ENCODE measurements at regions not wholly inside any gene's neighbourhood (a gene's known extent, or its start where the extent isn't known, plus 50 kb on each side); places are given as distances from the start of the nearest gene placed in this dataset.

DNA sequence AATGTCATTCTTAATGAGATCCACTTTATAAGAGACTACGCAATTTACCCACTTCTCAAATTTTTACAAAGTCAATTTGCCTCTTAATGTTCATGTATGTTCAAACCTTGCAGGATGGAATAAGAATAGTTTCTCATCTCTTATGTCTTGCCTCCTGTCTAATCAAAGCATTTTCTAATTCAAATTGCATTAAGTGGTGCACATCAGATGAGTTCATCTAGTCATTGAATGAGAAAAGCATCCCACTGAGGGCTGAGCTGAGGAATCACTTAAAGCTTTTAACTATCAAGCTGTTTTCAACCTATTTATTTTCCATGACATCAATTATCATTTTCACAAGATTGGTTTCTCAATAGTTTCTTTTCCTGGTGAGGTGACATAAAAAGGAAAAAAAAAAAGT lies 1964.0 kb downstream of the PCDH7 start:
- Histone ChIP-seq H2AFZ (replicated peaks) (no peak overlapping the region), H3K27me3 (no peaks in the 10 kb centered on the region), H3K36me3 (no peaks in the 10 kb centered on the region), H4K20me1 (ENCODE audit: low read depth) (no peaks in the 10 kb centered on the region), H3K9me3 (ENCODE audit: low read depth) (no peaks in the 10 kb centered on the region), H3K9ac (no peak overlapping the region), H3K4me3 (no peak overlapping the region), H3K27ac (no peak overlapping the region), H3K79me2 (ENCODE audit: low read depth) (no peaks in the 10 kb centered on the region), H3F3A (ENCODE audit: low read depth) (no peaks in the 10 kb centered on the region), H3K4me2 (no peak overlapping the region), H3K4me1 (no peaks in the 10 kb centered on the region)
- no peak overlapping the region for H3K4me3 Mint-ChIP-seq
- H3K27ac Mint-ChIP-seq = no peak overlapping the region
- H3K9me3 Mint-ChIP-seq = peaks cover 2% of the 10 kb centered on the region
- no peak for DNase-seq (ENCODE audit: low spot score)
- TF ChIP-seq, protein P1, sequence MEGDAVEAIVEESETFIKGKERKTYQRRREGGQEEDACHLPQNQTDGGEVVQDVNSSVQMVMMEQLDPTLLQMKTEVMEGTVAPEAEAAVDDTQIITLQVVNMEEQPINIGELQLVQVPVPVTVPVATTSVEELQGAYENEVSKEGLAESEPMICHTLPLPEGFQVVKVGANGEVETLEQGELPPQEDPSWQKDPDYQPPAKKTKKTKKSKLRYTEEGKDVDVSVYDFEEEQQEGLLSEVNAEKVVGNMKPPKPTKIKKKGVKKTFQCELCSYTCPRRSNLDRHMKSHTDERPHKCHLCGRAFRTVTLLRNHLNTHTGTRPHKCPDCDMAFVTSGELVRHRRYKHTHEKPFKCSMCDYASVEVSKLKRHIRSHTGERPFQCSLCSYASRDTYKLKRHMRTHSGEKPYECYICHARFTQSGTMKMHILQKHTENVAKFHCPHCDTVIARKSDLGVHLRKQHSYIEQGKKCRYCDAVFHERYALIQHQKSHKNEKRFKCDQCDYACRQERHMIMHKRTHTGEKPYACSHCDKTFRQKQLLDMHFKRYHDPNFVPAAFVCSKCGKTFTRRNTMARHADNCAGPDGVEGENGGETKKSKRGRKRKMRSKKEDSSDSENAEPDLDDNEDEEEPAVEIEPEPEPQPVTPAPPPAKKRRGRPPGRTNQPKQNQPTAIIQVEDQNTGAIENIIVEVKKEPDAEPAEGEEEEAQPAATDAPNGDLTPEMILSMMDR (IDR thresholded peaks at IDR 0.05) = no peak
- peaks cover 7% of the 10 kb centered on the region for H3K4me1 Mint-ChIP-seq
- no peaks in the 10 kb centered on the region for H3K36me3 Mint-ChIP-seq
- H3K27me3 Mint-ChIP-seq (ENCODE audit: insufficient read depth, low read depth) = no peaks in the 10 kb centered on the region

DNA sequence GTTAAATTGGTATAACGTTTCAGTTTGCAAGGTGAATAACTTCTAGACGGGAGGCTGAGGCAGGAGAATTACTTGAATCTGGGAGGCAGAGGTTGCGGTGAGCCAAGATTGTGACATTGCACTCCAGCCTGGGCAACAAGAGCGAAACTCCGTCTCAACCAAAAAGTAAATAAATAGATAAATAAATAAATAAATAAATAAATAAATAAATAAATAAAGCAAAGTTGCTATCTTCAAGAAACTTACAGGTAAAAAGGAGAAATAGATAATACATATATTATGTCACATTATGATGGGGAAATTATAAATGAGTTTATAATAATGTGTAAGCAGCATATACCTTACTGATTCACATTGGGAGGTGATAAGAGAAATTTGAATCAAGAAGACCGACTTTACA lies 1966.0 kb downstream of the PCDH7 start:
- Histone ChIP-seq H3K36me3 (no peaks in the 10 kb centered on the region), H3K4me1 (no peaks in the 10 kb centered on the region), H3K27me3 (no peaks in the 10 kb centered on the region), H3K9me3 (ENCODE audit: low read depth) (no peaks in the 10 kb centered on the region), H3K4me2 (no peak overlapping the region), H3K79me2 (ENCODE audit: low read depth) (no peaks in the 10 kb centered on the region), H2AFZ (replicated peaks) (no peak overlapping the region), H3K9ac (no peak overlapping the region), H3K4me3 (no peak overlapping the region), H4K20me1 (ENCODE audit: low read depth) (no peaks in the 10 kb centered on the region), H3K27ac (no peak overlapping the region), H3F3A (ENCODE audit: low read depth) (no peaks in the 10 kb centered on the region)
- H3K4me3 Mint-ChIP-seq = no peak overlapping the region
- no peaks in the 10 kb centered on the region for H3K36me3 Mint-ChIP-seq
- no peak overlapping the region for H3K27ac Mint-ChIP-seq
- H3K9me3 Mint-ChIP-seq = peaks cover 2% of the 10 kb centered on the region
- DNase-seq (ENCODE audit: low spot score) = no peak
- no peaks in the 10 kb centered on the region for H3K27me3 Mint-ChIP-seq (ENCODE audit: insufficient read depth, low read depth)
- TF ChIP-seq EZH2phosphoT487 (IDR thresholded peaks at IDR 0.05) = no peak
- TF ChIP-seq, protein P1 (IDR thresholded peaks at IDR 0.05) = no peak
- no peak for TF ChIP-seq EZH2 (IDR thresholded peaks at IDR 0.05)
- peaks cover 7% of the 10 kb centered on the region for H3K4me1 Mint-ChIP-seq

DNA sequence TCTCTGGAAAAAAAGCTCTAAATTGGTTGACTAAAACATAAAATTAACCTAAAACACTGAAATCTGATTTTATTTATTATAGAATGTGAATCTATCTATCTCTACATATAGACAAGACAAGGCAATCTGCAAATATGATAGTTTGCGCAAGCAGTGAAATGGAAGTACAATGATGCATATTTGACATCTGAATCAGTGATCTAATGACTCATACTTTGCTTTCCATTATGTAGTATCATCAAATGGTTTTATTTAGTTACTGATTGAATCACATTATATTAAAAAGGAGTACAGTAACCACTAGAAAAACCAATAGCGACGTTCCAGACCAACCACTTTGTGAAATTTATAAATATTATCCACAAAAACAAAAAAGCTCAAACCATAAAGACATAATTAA lies 1969.3 kb downstream of the PCDH7 start:
- no peaks in the 10 kb centered on the region for H3K27me3 ChIP-seq
- H3K4me1 Mint-ChIP-seq = no peaks in the 10 kb centered on the region
- H2AFZ ChIP-seq (replicated peaks) = no peak overlapping the region
- no peaks in the 10 kb centered on the region for H3K9me3 ChIP-seq (ENCODE audit: low read depth)
- no peak overlapping the region for H3K27ac Mint-ChIP-seq
- H3K36me3 Mint-ChIP-seq = no peaks in the 10 kb centered on the region
- H3K4me3 ChIP-seq = no peak overlapping the region
- H3K9me3 Mint-ChIP-seq = no peaks in the 10 kb centered on the region
- no peaks in the 10 kb centered on the region for H3K27me3 Mint-ChIP-seq (ENCODE audit: insufficient read depth, low read depth)
- H3K36me3 ChIP-seq = no peaks in the 10 kb centered on the region
- H3K79me2 ChIP-seq (ENCODE audit: low read depth) = no peaks in the 10 kb centered on the region
- no peaks in the 10 kb centered on the region for H4K20me1 ChIP-seq (ENCODE audit: low read depth)
- H3F3A ChIP-seq (ENCODE audit: low read depth) = no peaks in the 10 kb centered on the region
- H3K4me3 Mint-ChIP-seq = no peak overlapping the region
- no peak overlapping the region for H3K4me2 ChIP-seq
- DNase-seq (ENCODE audit: low spot score) = no peak
- no peaks in the 10 kb centered on the region for H3K4me1 ChIP-seq
- TF ChIP-seq, protein P1 (IDR thresholded peaks at IDR 0.05) = no peak
- no peak for TF ChIP-seq EZH2phosphoT487 (IDR thresholded peaks at IDR 0.05)
- no peak for TF ChIP-seq EZH2 (IDR thresholded peaks at IDR 0.05)
- no peak overlapping the region for H3K9ac ChIP-seq
- H3K27ac ChIP-seq = no peak overlapping the region

All from neural progenitor cell (in vitro differentiated cells).